GM12865 (cell line): ENCODE measurements at regions not wholly inside any gene's neighbourhood (a gene's known extent, or its start where the extent isn't known, plus 50 kb on each side); places are given as distances from the start of the nearest gene placed in this dataset.
"Not testable (repeated sequence)": the region's sequence is repeated elsewhere in the genome, so short reads cannot be mapped to it uniquely, and the experiment has no call there.

Source experiments
- DNase-seq: peaks from one replicate; pipeline ENCODE4 v3.0.0; 2010; ENCODE audit warnings: low read depth
- H3K4me3 ChIP-seq: 2 replicates; pipeline ENCODE4 v1.5.1; 2011; ENCODE audit warnings: mild to moderate bottlenecking, low read depth, low read length, control low read depth
- TF ChIP-seq, protein P1 (sequence below): IDR thresholded peaks from 2 replicates; pipeline ENCODE4 v1.5.1; 2011; ENCODE audit warnings: low read length, control low read depth, low read depth, inconsistent platforms; ENCODE audit not compliant: insufficient read depth; ENCODE audit errors: missing control alignments

- TF ChIP-seq, protein P1, sequence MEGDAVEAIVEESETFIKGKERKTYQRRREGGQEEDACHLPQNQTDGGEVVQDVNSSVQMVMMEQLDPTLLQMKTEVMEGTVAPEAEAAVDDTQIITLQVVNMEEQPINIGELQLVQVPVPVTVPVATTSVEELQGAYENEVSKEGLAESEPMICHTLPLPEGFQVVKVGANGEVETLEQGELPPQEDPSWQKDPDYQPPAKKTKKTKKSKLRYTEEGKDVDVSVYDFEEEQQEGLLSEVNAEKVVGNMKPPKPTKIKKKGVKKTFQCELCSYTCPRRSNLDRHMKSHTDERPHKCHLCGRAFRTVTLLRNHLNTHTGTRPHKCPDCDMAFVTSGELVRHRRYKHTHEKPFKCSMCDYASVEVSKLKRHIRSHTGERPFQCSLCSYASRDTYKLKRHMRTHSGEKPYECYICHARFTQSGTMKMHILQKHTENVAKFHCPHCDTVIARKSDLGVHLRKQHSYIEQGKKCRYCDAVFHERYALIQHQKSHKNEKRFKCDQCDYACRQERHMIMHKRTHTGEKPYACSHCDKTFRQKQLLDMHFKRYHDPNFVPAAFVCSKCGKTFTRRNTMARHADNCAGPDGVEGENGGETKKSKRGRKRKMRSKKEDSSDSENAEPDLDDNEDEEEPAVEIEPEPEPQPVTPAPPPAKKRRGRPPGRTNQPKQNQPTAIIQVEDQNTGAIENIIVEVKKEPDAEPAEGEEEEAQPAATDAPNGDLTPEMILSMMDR, result no peak
- DNase-seq, result no peak
- no peak overlapping the region for H3K4me3 ChIP-seq
Observed at GRCh38 chr2:155546721-155547555, 785.6 kb downstream of the NR4A2 start.

DNA sequence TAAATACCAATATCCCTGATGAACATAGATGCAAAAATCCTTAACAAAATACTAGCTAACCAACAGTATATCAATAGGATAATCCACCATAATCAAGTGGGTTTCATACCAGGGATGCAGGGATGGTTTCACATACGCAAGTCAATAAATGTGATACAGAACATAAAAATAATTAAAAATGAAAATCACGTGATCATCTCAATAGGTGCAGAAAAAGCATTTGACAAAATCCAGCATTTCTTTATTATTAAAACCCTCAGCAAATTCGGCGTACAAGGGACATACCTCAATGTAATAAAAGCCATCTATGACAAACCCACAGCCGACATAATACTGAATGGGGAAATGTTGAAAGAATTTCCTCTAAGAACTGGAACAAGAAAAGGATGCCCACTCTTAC lies 793.5 kb downstream of the NR4A2 start:
- H3K4me3 ChIP-seq, DNase-seq: not testable (repeated sequence)

GRCh38 chr2:155528034-155528433 lies 804.5 kb downstream of the NR4A2 start:
- H3K4me3 ChIP-seq, result no peak overlapping the region
- no peak for DNase-seq
- TF ChIP-seq, protein P1, result no peak

GRCh38 chr2:155525199-155525598 lies 807.3 kb downstream of the NR4A2 start:
- no peak overlapping the region for H3K4me3 ChIP-seq
- TF ChIP-seq, protein P1, result no peak
- no peak for DNase-seq

DNA sequence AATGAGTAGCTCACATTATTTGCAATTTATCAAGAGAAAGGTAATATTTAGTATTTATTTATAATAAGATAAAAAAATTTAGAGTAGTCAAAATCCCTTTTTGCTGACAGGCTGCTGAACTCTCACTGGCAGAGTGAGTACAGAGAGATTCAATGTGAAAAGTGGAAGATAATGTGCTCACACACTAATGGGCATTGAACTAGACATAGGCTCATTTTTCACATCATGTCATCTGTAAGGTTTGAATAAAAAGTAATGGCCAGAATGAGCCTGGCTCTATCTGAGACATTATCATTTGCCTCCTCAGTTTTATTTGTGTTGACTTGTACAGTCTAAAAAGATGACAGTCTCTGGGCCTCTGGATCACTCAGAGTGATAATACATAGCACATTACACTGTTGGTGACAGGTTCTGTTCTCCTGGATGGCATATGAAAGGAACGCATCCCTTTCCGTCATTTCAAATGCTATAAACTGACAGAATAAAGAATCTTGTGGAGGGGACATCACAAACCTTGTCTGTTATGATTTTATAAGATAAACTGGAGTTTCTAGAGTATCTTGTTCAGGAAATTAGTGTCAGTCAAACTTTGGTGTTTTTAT lies 812.9 kb downstream of the NR4A2 start:
- TF ChIP-seq, protein P1, result no peak
- no peak for DNase-seq
- no peak overlapping the region for H3K4me3 ChIP-seq

DNA sequence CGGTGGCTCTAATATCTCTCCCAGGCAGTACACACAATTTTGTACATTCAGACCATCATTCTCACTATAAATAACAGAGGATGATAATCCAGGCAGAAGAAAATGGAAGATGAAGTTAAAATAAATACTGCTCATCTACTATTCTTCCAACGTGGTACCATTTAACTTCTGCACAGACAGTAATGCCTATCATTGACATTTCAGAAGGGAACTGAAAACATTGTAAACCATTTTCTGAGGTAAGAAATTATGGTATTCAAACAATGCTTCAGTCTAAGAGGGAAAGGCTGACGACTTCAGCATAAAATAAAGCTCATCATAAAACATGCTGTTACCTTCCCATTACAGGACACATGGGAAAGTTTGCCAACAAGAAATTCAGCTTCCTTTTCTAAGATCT lies 814.4 kb downstream of the NR4A2 start:
- H3K4me3 ChIP-seq, result no peak overlapping the region
- DNase-seq, result no peak
- TF ChIP-seq, protein P1, result no peak

- TF ChIP-seq, protein P1, result no peak
- no peak overlapping the region for H3K4me3 ChIP-seq
- DNase-seq, result no peak
Observed at GRCh38 chr2:155517362-155517761, 815.2 kb downstream of the NR4A2 start.
